OCI-M1 (cell line): ENCODE measurements at regions not wholly inside any gene's neighbourhood (a gene's known extent, or its start where the extent isn't known, plus 50 kb on each side); places are given as distances from the start of the nearest gene placed in this dataset.
A peak's percentile ranks its signal among the peaks of the same experiment; 100 is the strongest.
"Not testable (repeated sequence)": the region's sequence is repeated elsewhere in the genome, so short reads cannot be mapped to it uniquely, and the experiment has no call there.

ENCODE experiments used
- DNase-seq: peaks from one replicate; lab custom pipeline; 2025; lab: John Stamatoyannopoulos, UW

- DNase-seq: no peak
These were observed 50.8 kb upstream of the SEL1L start for GRCh38 chr14:81584495-81584894.

GRCh38 chr14:81589381-81590065 is 55.9 kb upstream of the SEL1L start:
- DNase-seq: peak; percentile 8

- DNase-seq: no peak
These were observed 57.6 kb upstream of the SEL1L start for GRCh38 chr14:81591266-81591665.

GRCh38 chr14:81594012-81594411 is 60.4 kb upstream of the SEL1L start:
- DNase-seq: no peak

GRCh38 chr14:81605660-81606059 is 72.0 kb upstream of the SEL1L start:
- no peak for DNase-seq

GRCh38 chr14:81613341-81614045 is 79.8 kb upstream of the SEL1L start:
- no peak for DNase-seq

GRCh38 chr14:81614302-81614701 is 80.6 kb upstream of the SEL1L start:
- DNase-seq: not testable (repeated sequence)

GRCh38 chr14:81618695-81619094 is 85.0 kb upstream of the SEL1L start:
- no peak for DNase-seq

- DNase-seq: no peak
These were observed 86.2 kb upstream of the SEL1L start for GRCh38 chr14:81619816-81620215.

GRCh38 chr14:81623771-81624396 is 90.2 kb upstream of the SEL1L start:
- DNase-seq: not testable (repeated sequence)

GRCh38 chr14:81625343-81625742 is 91.7 kb upstream of the SEL1L start:
- DNase-seq: peak; percentile 71

- no peak for DNase-seq
These were observed 98.5 kb upstream of the SEL1L start for GRCh38 chr14:81632157-81632556.

GRCh38 chr14:81633496-81633895 is 99.8 kb upstream of the SEL1L start:
- no peak for DNase-seq

- DNase-seq: no peak
These were observed 104.0 kb upstream of the SEL1L start for GRCh38 chr14:81637639-81638038.

GRCh38 chr14:81638656-81639280 is 105.1 kb upstream of the SEL1L start:
- no peak for DNase-seq

- DNase-seq: no peak
These were observed 120.0 kb upstream of the SEL1L start for GRCh38 chr14:81653626-81654025.

- peak; percentile 69 for DNase-seq
These were observed 122.0 kb upstream of the SEL1L start for GRCh38 chr14:81655423-81656314.

- DNase-seq: no peak
These were observed 123.2 kb upstream of the SEL1L start for GRCh38 chr14:81656811-81657210.

GRCh38 chr14:81662066-81662465 is 128.4 kb upstream of the SEL1L start:
- no peak for DNase-seq

- DNase-seq: no peak
These were observed 129.0 kb upstream of the SEL1L start for GRCh38 chr14:81662570-81663197.

- no peak for DNase-seq
These were observed 135.1 kb upstream of the SEL1L start for GRCh38 chr14:81668626-81669274.
